ENCODE measurements at regions not wholly inside any gene's neighbourhood (a gene's known extent, or its start where the extent isn't known, plus 50 kb on each side); places are given as distances from the start of the nearest gene placed in this dataset.

GRCh38 chr20:60901831-60902230, 350.2 kb upstream of the CDH4 start:
- CTCF ChIA-PET = no interaction called here
- intact Hi-C loops (cut with micrococcal nuclease) = no loop called here

More at GRCh38 chr20:60901831-60902230, 350.2 kb upstream of the CDH4 start:
- H3K4me1 ChIP-seq (ENCODE audit: control insufficient read depth, insufficient read depth, low read length) = no peaks in the 10 kb centered on the region
- H3K27ac ChIP-seq (ENCODE audit: insufficient read depth, low read length) = no peak overlapping the region
- no peak overlapping the region for H3K14ac ChIP-seq (replicated peaks; ENCODE audit: low read depth, low read length)
- H2BK15ac ChIP-seq (ENCODE audit: low read depth, low read length) = no peak overlapping the region
- no peak overlapping the region for H4K8ac ChIP-seq (ENCODE audit: low read depth in 2 of 2, low read length in 2 of 2)
- no peak overlapping the region for H2BK120ac ChIP-seq (ENCODE audit: low read depth, low read length)
- POLR2A ChIA-PET (ENCODE audit: unreplicated experiment) = no interaction called here
- no peak overlapping the region for H2AK9ac ChIP-seq (replicated peaks; ENCODE audit: low read depth, low read length, poor library complexity)
- no peak overlapping the region for H2AFZ ChIP-seq (replicated peaks; ENCODE audit: low read length, poor library complexity)
- H3K9me1 ChIP-seq (ENCODE audit: insufficient read depth, low read length) = no peaks in the 10 kb centered on the region
- H3K9ac ChIP-seq (ENCODE audit: low read depth, low read length) = no peak overlapping the region
- H4K20me1 ChIP-seq (ENCODE audit: insufficient read depth, low read length) = no peaks in the 10 kb centered on the region
- no peak overlapping the region for H2BK5ac ChIP-seq (ENCODE audit: low read depth, low read length, poor library complexity, severe bottlenecking)
- H3K4me2 ChIP-seq (ENCODE audit: low read depth, low read length) = no peak overlapping the region
- dilution Hi-C loops (cut with HindIII; ENCODE audit: low sequenced_read_pairs, unreplicated experiment) (no loop called here), in situ Hi-C loops (cut with MboI; ENCODE audit: low sequenced_read_pairs) (no loop called here)
- H3K18ac ChIP-seq (ENCODE audit: low read depth, low read length) = no peak overlapping the region
- no peak for ATAC-seq (ENCODE audit: low read depth)
- H3K4ac ChIP-seq (ENCODE audit: low read depth, low read length) = no peak overlapping the region
- WGBS, 2 experiments (ENCODE audit: extremely low coverage in 2 of 2, insufficient read length in 1 of 2) = no CpG with 5 or more reads among the region's 1 CpG
- no peaks in the 10 kb centered on the region for H3K27me3 ChIP-seq (ENCODE audit: control insufficient read depth, insufficient read depth, low read length)
- no peak overlapping the region for H3K4me3 ChIP-seq (ENCODE audit: insufficient read depth, low read depth, low read length)
- no peak overlapping the region for H3K23ac ChIP-seq (ENCODE audit: low read depth, low read length)
- no peak overlapping the region for H3K56ac ChIP-seq (ENCODE audit: extremely low read depth, insufficient read depth, low read length)
- H3K9me3 ChIP-seq (ENCODE audit: control insufficient read depth, insufficient read depth, low read length) = peaks cover 27% of the 10 kb centered on the region
- no peak overlapping the region for H2AK5ac ChIP-seq (ENCODE audit: low read depth, low read length)
- no peak for TF ChIP-seq CHD1 (IDR thresholded peaks at IDR 0.05; ENCODE audit: low read depth, low read length)
- TF ChIP-seq MAZ (IDR thresholded peaks at IDR 0.05; ENCODE audit: borderline replicate concordance, low read depth, low read length) = no peak
- no peak for TF ChIP-seq USF2 (IDR thresholded peaks at IDR 0.05; ENCODE audit: low read depth, low read length)
- TF ChIP-seq MXI1 (IDR thresholded peaks at IDR 0.05; ENCODE audit: borderline replicate concordance, low read depth, low read length) = no peak
- TF ChIP-seq BHLHE40 (IDR thresholded peaks at IDR 0.05; ENCODE audit: low read depth, low read length) = no peak
- no peak for TF ChIP-seq FOS (IDR thresholded peaks at IDR 0.05; ENCODE audit: low read depth, low read length)
- no peak for TF ChIP-seq RAD21 (IDR thresholded peaks at IDR 0.05; ENCODE audit: low read length)
- TF ChIP-seq POLR2A (IDR thresholded peaks at IDR 0.05; ENCODE audit: low read depth, low read length) = no peak
- TF ChIP-seq SMC3 (IDR thresholded peaks at IDR 0.05; ENCODE audit: low read depth, low read length) = no peak
- no peaks in the 10 kb centered on the region for H3K36me3 ChIP-seq (ENCODE audit: control insufficient read depth, insufficient read depth, low read length)
- no TSS peak for BruUV-seq (replicated peaks)
- no peak overlapping the region for H2BK20ac ChIP-seq (ENCODE audit: low read depth, low read length)
- DNase-seq = no peak
- no peak overlapping the region for H4K5ac ChIP-seq (ENCODE audit: low read depth, low read length)
- no peaks in the 10 kb centered on the region for H3K79me1 ChIP-seq (ENCODE audit: low read depth in 1 of 2, low read length in 2 of 2)
- H4K91ac ChIP-seq (ENCODE audit: insufficient read depth, low read depth, low read length) = no peak overlapping the region
